SK-N-MC (cell line): ENCODE measurements at regions not wholly inside any gene's neighbourhood (a gene's known extent, or its start where the extent isn't known, plus 50 kb on each side); places are given as distances from the start of the nearest gene placed in this dataset.

Source experiments
- DNase-seq: peaks from one replicate; pipeline ENCODE4 v3.0.0-alpha.2; 2011; ENCODE audit warnings: low read depth, low spot score
- H3K27ac ChIP-seq: fragments of 200-600 bp; sonication (generic); 2 replicates; pipeline ENCODE4 v1.5.1; 2016; ENCODE audit warnings: mixed run types
- H3K36me3 ChIP-seq: fragments of 200-600 bp; sonication (generic); 2 replicates; pipeline ENCODE4 v1.6.1; 2017; ENCODE audit warnings: antibody characterized with exemption, low read length, mixed read lengths; ENCODE audit not compliant: insufficient read depth
- H3K4me3 ChIP-seq: fragments of 200-600 bp; sonication (generic); 2 replicates; pipeline ENCODE4 v1.5.1; 2016
- H3K9ac ChIP-seq: fragments of 200-600 bp; sonication (generic); 2 replicates; pipeline ENCODE4 v1.8.0; 2017; ENCODE audit warnings: mixed run types, mixed read lengths; ENCODE audit not compliant: insufficient read length
- H3K9me3 ChIP-seq: fragments of 200-600 bp; sonication (generic); 2 replicates; pipeline ENCODE4 v1.6.1; 2017; ENCODE audit warnings: low read depth, mild to moderate bottlenecking, antibody characterized with exemption, low read length, moderate library complexity, mixed read lengths
- EZH2 ChIP-seq: fragments of 200-600 bp; sonication (generic); IDR thresholded peaks from one replicate; pipeline ENCODE4 v1.6.1; 2017; ENCODE audit warnings: antibody characterized with exemption
- FOXP2 ChIP-seq: optimal IDR thresholded peaks from 2 replicates; pipeline ENCODE3; 2011; ENCODE audit warnings: mild to moderate bottlenecking, moderate library complexity; ENCODE audit not compliant: insufficient read depth; ENCODE audit errors: extremely low read length, control extremely low read depth
- POLR2AphosphoS5 ChIP-seq: IDR thresholded peaks from 2 replicates; pipeline ENCODE4 v1.6.1; 2012; ENCODE audit warnings: mild to moderate bottlenecking, low read depth, low read length, borderline replicate concordance

GRCh38 chr2:10964052-10964790 lies 52.5 kb downstream of the KCNF1 start:
- H3K9me3 ChIP-seq: no peaks in the 10 kb centered on the region
- H3K4me3 ChIP-seq: no peak overlapping the region
- no peak for DNase-seq
- H3K9ac ChIP-seq: no peak overlapping the region
- TF ChIP-seq EZH2 (no peak), POLR2AphosphoS5 (no peak), FOXP2 (no peak)
- H3K27ac ChIP-seq: no peak overlapping the region
- no peaks in the 10 kb centered on the region for H3K36me3 ChIP-seq

GRCh38 chr2:10965241-10965843 lies 53.6 kb downstream of the KCNF1 start:
- no peak overlapping the region for H3K27ac ChIP-seq
- no peaks in the 10 kb centered on the region for H3K9me3 ChIP-seq

GRCh38 chr2:10966056-10966455 lies 54.3 kb downstream of the KCNF1 start:
- no peaks in the 10 kb centered on the region for H3K9me3 ChIP-seq

More at GRCh38 chr2:10965241-10965843, 53.6 kb downstream of the KCNF1 start:
- no peaks in the 10 kb centered on the region for H3K36me3 ChIP-seq
- H3K4me3 ChIP-seq: no peak overlapping the region
- TF ChIP-seq POLR2AphosphoS5 (no peak), EZH2 (no peak), FOXP2 (no peak)
- no peak for DNase-seq
- no peak overlapping the region for H3K9ac ChIP-seq

DNA sequence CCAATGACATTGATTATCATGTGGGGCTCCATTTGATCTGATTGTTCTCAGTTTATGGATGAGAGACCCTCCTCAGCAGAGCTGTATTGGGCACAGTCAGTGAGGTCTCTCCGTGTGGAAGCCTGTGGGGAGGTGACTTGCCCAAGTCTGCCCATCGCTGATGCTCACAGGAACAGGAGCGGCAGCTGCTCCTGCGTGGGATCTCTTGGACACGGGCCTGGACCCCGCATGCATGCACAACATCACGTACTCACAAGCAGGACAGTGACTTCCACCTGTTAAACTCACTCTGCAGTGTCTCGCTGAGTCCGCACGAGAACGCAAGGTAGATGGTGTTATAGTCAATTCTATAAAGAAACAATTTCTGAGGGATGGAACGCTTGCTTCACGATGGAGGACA lies 55.0 kb downstream of the KCNF1 start:
- H3K9me3 ChIP-seq: no peaks in the 10 kb centered on the region
- TF ChIP-seq FOXP2: no peak
- no peak for TF ChIP-seq EZH2
- no peak overlapping the region for H3K4me3 ChIP-seq
- H3K9ac ChIP-seq: no peak overlapping the region
- no peaks in the 10 kb centered on the region for H3K36me3 ChIP-seq
- no peak for DNase-seq
- no peak overlapping the region for H3K27ac ChIP-seq

More at GRCh38 chr2:10966056-10966455, 54.3 kb downstream of the KCNF1 start:
- Histone ChIP-seq H3K36me3 (no peaks in the 10 kb centered on the region), H3K9ac (no peak overlapping the region), H3K4me3 (no peak overlapping the region), H3K27ac (no peak overlapping the region)
- TF ChIP-seq POLR2AphosphoS5 (no peak), FOXP2 (no peak), EZH2 (no peak)
- DNase-seq: no peak

- TF ChIP-seq EZH2 (no peak), FOXP2 (no peak), POLR2AphosphoS5 (no peak)
- Histone ChIP-seq H3K9ac (no peak overlapping the region), H3K27ac (no peak overlapping the region), H3K9me3 (no peaks in the 10 kb centered on the region), H3K36me3 (no peaks in the 10 kb centered on the region), H3K4me3 (no peak overlapping the region)
- no peak for DNase-seq
Observed at GRCh38 chr2:10968176-10968575, 56.4 kb downstream of the KCNF1 start.

DNA sequence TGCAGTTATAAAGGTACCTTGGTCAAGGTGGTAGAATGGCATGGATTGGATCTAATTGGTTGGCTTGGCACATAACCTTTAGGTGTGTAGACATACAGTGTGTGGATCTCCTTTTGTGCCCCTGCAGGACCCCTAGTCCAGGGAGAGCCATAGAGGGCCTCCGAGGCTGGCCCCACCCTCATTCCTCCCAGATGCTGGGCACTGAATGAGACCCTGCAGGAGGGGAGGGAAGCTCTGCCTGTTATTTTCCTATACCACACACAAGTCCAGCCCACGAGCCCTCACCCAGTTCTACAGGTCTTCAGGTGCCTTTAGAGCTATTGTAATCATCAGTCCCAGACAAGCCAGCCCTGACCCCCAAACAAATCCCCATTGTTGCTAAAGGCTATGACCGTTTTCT lies 58.9 kb downstream of the KCNF1 start:
- Histone ChIP-seq H3K9ac (no peak overlapping the region), H3K4me3 (no peak overlapping the region), H3K9me3 (no peaks in the 10 kb centered on the region), H3K36me3 (no peaks in the 10 kb centered on the region), H3K27ac (no peak overlapping the region)
- DNase-seq: no peak
- no peak for TF ChIP-seq FOXP2
- TF ChIP-seq EZH2: no peak
- no peak for TF ChIP-seq POLR2AphosphoS5

DNA sequence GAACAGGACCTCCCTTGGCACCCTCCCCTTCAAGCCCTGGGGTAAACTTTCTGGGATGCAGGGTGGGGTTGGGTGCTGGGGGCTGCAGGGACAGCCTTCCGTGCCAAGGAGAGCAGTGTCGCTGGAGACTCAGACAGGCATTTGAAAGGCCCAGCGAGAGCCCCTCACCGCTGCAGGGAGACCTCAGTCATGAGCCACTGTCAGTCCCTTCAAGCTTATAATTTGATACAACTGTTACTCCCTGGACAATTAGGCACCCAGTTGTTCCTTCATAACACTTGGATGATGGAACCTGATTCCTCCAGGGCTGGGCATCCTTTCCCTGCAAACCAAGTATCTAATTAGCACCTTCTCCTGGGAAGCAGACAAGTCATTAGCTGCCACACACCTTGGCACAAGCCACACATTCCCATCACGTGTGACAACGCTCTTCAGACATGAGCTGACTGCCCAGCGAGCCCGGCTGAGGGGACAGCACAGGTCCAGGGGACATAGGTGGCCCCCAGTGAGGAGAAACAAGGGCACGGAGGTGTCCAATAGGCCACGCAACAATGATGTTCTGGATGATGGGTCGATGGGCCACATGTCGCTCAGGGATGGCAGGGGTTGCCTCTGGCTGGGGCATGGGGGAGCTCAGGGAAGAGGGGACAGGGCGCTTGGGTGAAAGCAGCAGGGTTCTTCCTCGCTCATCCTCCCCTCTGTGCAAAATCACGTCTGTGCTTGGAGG lies 59.6 kb downstream of the KCNF1 start:
- H3K36me3 ChIP-seq: no peaks in the 10 kb centered on the region
- no peak overlapping the region for H3K27ac ChIP-seq
- no peak for DNase-seq
- H3K9me3 ChIP-seq: no peaks in the 10 kb centered on the region
- no peak overlapping the region for H3K4me3 ChIP-seq
- no peak for TF ChIP-seq EZH2
- TF ChIP-seq POLR2AphosphoS5: no peak
- TF ChIP-seq FOXP2: no peak
- H3K9ac ChIP-seq: no peak overlapping the region

DNA sequence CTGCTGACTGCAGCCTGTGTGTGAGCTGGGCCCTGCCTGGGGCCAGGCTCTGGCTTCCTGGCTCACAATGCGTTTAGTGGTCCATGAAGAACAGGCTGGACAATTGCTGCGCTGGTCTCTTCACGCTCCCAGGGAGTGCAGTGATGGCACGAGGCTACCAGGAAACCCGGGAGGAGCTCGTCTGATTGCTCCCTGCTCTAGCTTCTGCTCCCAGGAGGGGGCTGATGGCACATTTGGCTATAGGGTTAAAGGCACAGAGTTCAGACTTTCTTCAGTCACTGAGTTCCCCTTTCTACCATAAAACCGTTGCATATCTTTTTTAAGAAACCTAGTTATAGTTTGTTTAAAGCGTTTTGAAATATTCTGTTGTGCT lies 60.1 kb downstream of the KCNF1 start:
- H3K9me3 ChIP-seq: no peaks in the 10 kb centered on the region
- no peak for TF ChIP-seq POLR2AphosphoS5
- no peak for TF ChIP-seq EZH2
- H3K4me3 ChIP-seq: no peak overlapping the region
- H3K36me3 ChIP-seq: no peaks in the 10 kb centered on the region
- DNase-seq: no peak
- no peak overlapping the region for H3K27ac ChIP-seq
- no peak overlapping the region for H3K9ac ChIP-seq
